Panc1 (cell line): ENCODE measurements at regions not wholly inside any gene's neighbourhood (a gene's known extent, or its start where the extent isn't known, plus 50 kb on each side); places are given as distances from the start of the nearest gene placed in this dataset.

Source experiments
- ATAC-seq: fragments of 200-7000 bp; cut with Tn5 transposase; 2 replicates; pipeline ENCODE4 v1.9.1; 2020; ENCODE audit warnings: mild to moderate bottlenecking, moderate library complexity
- BruUV-seq: library from RNA; stranded (reverse); fragments of 400-500 nt; replicated peaks from 2 replicates; lab custom pipeline; 2021; lab: Mats Ljungman, UMichigan
- CTCF ChIA-PET: fragments of 300-600 bp; sonication (Branson Sonifier 250); formaldehyde crosslinking; loops from one replicate; lab custom pipeline; 2022; ENCODE audit warnings: antibody characterized with exemption; lab: Charles Lee
- POLR2A ChIA-PET: fragments of 300-600 bp; sonication (Branson Sonifier 250); formaldehyde crosslinking; loops from one replicate; lab custom pipeline; 2022; ENCODE audit warnings: antibody characterized with exemption; lab: Charles Lee
- DNase-seq: peaks from one replicate; pipeline ENCODE4 v3.0.0-alpha.2; 2010; ENCODE audit warnings: low read depth, low spot score
- H3K27ac ChIP-seq: 2 replicates; pipeline ENCODE4 v1.5.1; 2011; ENCODE audit warnings: mild to moderate bottlenecking, low read length, inconsistent platforms
- H3K27me3 ChIP-seq: fragments of 200-500 bp; sonication (Bioruptor generic); 2 replicates; pipeline ENCODE4 v1.6.0; 2014; ENCODE audit warnings: low read length, inconsistent platforms; ENCODE audit not compliant: control insufficient read depth, insufficient read depth
- H3K36me3 ChIP-seq: fragments of 200-500 bp; sonication (Bioruptor generic); 2 replicates; pipeline ENCODE4 v1.5.1; 2014; ENCODE audit warnings: inconsistent platforms, mild to moderate bottlenecking, low read length, moderate library complexity; ENCODE audit not compliant: control insufficient read depth, insufficient read depth
- H3K4me1 ChIP-seq: 2 replicates; pipeline ENCODE4 v1.5.1; 2011; ENCODE audit warnings: inconsistent platforms, mild to moderate bottlenecking, low read length, moderate library complexity; ENCODE audit not compliant: control insufficient read depth, insufficient read depth
- H3K4me3 ChIP-seq, 2 experiments: 2 replicates each; pipeline ENCODE4 v1.5.1; 2011 to 2012; ENCODE audit warnings: low read depth in 2 of 2, low read length in 2 of 2, mild to moderate bottlenecking in 2 of 2, inconsistent platforms in 1 of 2, moderate library complexity in 1 of 2
- H3K9me3 ChIP-seq: fragments of 200-500 bp; sonication (Bioruptor generic); 2 replicates; pipeline ENCODE4 v1.5.1; 2014; ENCODE audit warnings: low read depth, mild to moderate bottlenecking, inconsistent platforms, low read length, moderate library complexity; ENCODE audit not compliant: control insufficient read depth, insufficient read depth
- CTCF ChIP-seq: fragments of 450-650 bp; IDR thresholded peaks from 2 replicates; pipeline ENCODE4 v1.5.1; 2017; ENCODE audit warnings: mild to moderate bottlenecking
- POLR2AphosphoS5 ChIP-seq: IDR thresholded peaks from 2 replicates; pipeline ENCODE4 v1.6.1; 2012; ENCODE audit warnings: mild to moderate bottlenecking, low read depth, low read length, moderate library complexity
- REST ChIP-seq, 2 experiments: IDR thresholded peaks; 2 replicates each; pipeline ENCODE4 v1.6.1; 2011 to 2012; ENCODE audit warnings: low read depth in 2 of 2, control low read depth in 1 of 2, low read length in 1 of 2, mild to moderate bottlenecking in 1 of 2, moderate library complexity in 1 of 2; ENCODE audit not compliant: insufficient read depth in 1 of 2
- SIN3A ChIP-seq: IDR thresholded peaks from 2 replicates; pipeline ENCODE4 v1.6.1; 2012; ENCODE audit warnings: low read depth, mild to moderate bottlenecking, low read length, moderate library complexity, borderline replicate concordance; ENCODE audit not compliant: insufficient read depth
- TCF7L2 ChIP-seq: IDR thresholded peaks from 2 replicates; pipeline ENCODE4 v1.6.1; 2011; ENCODE audit warnings: mild to moderate bottlenecking, low read depth, low read length, inconsistent platforms
- in situ Hi-C: cut with HindIII; loops from 2 replicates; pipeline ENCODE4 v1.10.0; 2016; ENCODE audit warnings: low sequenced_read_pairs, low pct_unique_long_range_greater_than_20kb
- intact Hi-C: fragments of 100-400 bp; cut with micrococcal nuclease; formaldehyde crosslinking; loops from one replicate; pipeline ENCODE4 v1.10.0; 2022; ENCODE audit not compliant: unreplicated experiment

GRCh38 chr5:167771571-167771970 is 519.9 kb upstream of the WWC1 start:
- no peaks in the 10 kb centered on the region for H3K9me3 ChIP-seq
- intact Hi-C loops: no loop called here
- TF ChIP-seq CTCF: no peak
- no peak for TF ChIP-seq SIN3A
- no peak for TF ChIP-seq TCF7L2
- no peak for TF ChIP-seq POLR2AphosphoS5
- no peak for TF ChIP-seq REST (IDR thresholded peaks at IDR 0.05; ENCODE audit: insufficient read depth in 1 of 2, low read depth in 2 of 2, low read length in 1 of 2)
- in situ Hi-C loops: no loop called here
- H3K27me3 ChIP-seq: no peaks in the 10 kb centered on the region
- H3K4me3 ChIP-seq: no peak overlapping the region
- H3K36me3 ChIP-seq: no peaks in the 10 kb centered on the region
- ATAC-seq: no peak
- no peak overlapping the region for H3K27ac ChIP-seq
- H3K4me1 ChIP-seq: no peaks in the 10 kb centered on the region
- POLR2A ChIA-PET: no interaction called here
- CTCF ChIA-PET: interaction anchor here (0.6 kb wide), 1 partner anchor 11 kb away, joined by 7 read pairs; no protein-coding TSS in a partner anchor
- no peak for DNase-seq
- no TSS peak for BruUV-seq

- intact Hi-C loops: no loop called here
- DNase-seq (no peak), ATAC-seq (no peak)
- no TSS peak for BruUV-seq
- no peaks in the 10 kb centered on the region for H3K27me3 ChIP-seq
- in situ Hi-C loops: no loop called here
- CTCF ChIA-PET: no interaction called here
- no peaks in the 10 kb centered on the region for H3K4me1 ChIP-seq
- POLR2A ChIA-PET: no interaction called here
- no peak for TF ChIP-seq TCF7L2
- no peaks in the 10 kb centered on the region for H3K9me3 ChIP-seq
- H3K36me3 ChIP-seq: no peaks in the 10 kb centered on the region
- no peak overlapping the region for H3K27ac ChIP-seq
- H3K4me3 ChIP-seq: no peak overlapping the region
These were observed 517.7 kb upstream of the WWC1 start for GRCh38 chr5:167773668-167774301.

- in situ Hi-C loops: no loop called here
- Histone ChIP-seq H3K9me3 (no peaks in the 10 kb centered on the region), H3K36me3 (no peaks in the 10 kb centered on the region), H3K4me3 (no peak overlapping the region), H3K4me1 (no peaks in the 10 kb centered on the region), H3K27ac (no peak overlapping the region), H3K27me3 (no peaks in the 10 kb centered on the region)
- no peak for DNase-seq
- ChIA-PET POLR2A (no interaction called here), CTCF (no interaction called here)
- TF ChIP-seq TCF7L2: no peak
- no peak for TF ChIP-seq POLR2AphosphoS5
- no peak for TF ChIP-seq SIN3A
- no peak for TF ChIP-seq CTCF
- TF ChIP-seq REST (IDR thresholded peaks at IDR 0.05; ENCODE audit: insufficient read depth in 1 of 2, low read depth in 2 of 2, low read length in 1 of 2): no peak
- intact Hi-C loops: no loop called here
- no peak for ATAC-seq
- BruUV-seq: no TSS peak
These were observed 513.7 kb upstream of the WWC1 start for GRCh38 chr5:167777746-167778145.
